ENCODE measurements at regions not wholly inside any gene's neighbourhood (a gene's known extent, or its start where the extent isn't known, plus 50 kb on each side); places are given as distances from the start of the nearest gene placed in this dataset.

DNA sequence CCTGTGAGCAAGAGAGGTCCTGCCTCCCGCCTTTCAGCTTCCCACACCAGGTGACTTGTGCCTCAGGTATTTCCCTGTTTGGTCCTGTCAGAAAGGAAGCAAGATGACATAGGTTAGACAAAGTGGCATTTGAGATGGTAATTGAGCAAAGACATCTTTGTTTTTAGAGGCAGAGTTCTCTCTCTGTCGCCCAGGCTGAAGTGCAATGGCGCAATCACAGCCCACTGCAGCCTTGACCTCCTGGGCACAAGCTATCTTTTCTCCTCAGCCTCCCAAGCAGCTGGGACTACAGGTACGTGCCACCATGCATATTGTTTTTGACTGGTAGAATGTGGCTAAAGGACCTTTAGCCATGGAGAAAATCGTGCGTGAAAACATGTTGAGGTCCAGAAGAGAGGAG is 339.1 kb downstream of the FGF9 start:
- H3K27ac ChIP-seq (ENCODE audit: low read length): no peak overlapping the region
- DNase-seq (ENCODE audit: low read depth, low spot score) (no peak), ATAC-seq (no peak)
- ChIA-PET CTCF (no interaction called here), POLR2A (no interaction called here)
- in situ Hi-C loops (cut with HindIII; ENCODE audit: low pct_unique_long_range_greater_than_20kb, low sequenced_read_pairs): no loop called here
- H3K4me1 ChIP-seq (ENCODE audit: control insufficient read depth, insufficient read depth, low read length): no peaks in the 10 kb centered on the region
- no peaks in the 10 kb centered on the region for H3K36me3 ChIP-seq (ENCODE audit: control insufficient read depth, insufficient read depth, low read length)
- no peak overlapping the region for H3K4me3 ChIP-seq (ENCODE audit: low read depth in 2 of 2, low read length in 2 of 2)
- intact Hi-C loops (cut with micrococcal nuclease; ENCODE audit: unreplicated experiment): no loop called here
- TF ChIP-seq, protein P1, sequence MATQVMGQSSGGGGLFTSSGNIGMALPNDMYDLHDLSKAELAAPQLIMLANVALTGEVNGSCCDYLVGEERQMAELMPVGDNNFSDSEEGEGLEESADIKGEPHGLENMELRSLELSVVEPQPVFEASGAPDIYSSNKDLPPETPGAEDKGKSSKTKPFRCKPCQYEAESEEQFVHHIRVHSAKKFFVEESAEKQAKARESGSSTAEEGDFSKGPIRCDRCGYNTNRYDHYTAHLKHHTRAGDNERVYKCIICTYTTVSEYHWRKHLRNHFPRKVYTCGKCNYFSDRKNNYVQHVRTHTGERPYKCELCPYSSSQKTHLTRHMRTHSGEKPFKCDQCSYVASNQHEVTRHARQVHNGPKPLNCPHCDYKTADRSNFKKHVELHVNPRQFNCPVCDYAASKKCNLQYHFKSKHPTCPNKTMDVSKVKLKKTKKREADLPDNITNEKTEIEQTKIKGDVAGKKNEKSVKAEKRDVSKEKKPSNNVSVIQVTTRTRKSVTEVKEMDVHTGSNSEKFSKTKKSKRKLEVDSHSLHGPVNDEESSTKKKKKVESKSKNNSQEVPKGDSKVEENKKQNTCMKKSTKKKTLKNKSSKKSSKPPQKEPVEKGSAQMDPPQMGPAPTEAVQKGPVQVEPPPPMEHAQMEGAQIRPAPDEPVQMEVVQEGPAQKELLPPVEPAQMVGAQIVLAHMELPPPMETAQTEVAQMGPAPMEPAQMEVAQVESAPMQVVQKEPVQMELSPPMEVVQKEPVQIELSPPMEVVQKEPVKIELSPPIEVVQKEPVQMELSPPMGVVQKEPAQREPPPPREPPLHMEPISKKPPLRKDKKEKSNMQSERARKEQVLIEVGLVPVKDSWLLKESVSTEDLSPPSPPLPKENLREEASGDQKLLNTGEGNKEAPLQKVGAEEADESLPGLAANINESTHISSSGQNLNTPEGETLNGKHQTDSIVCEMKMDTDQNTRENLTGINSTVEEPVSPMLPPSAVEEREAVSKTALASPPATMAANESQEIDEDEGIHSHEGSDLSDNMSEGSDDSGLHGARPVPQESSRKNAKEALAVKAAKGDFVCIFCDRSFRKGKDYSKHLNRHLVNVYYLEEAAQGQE (IDR thresholded peaks at IDR 0.05; ENCODE audit: insufficient read depth in 1 of 2, low read depth in 2 of 2, low read length in 1 of 2): no peak
- no peak for TF ChIP-seq SIN3A (IDR thresholded peaks at IDR 0.05; ENCODE audit: borderline replicate concordance, insufficient read depth, low read depth, low read length)
- TF ChIP-seq POLR2AphosphoS5 (IDR thresholded peaks at IDR 0.05; ENCODE audit: low read depth, low read length): no peak
- TF ChIP-seq TCF7L2 (IDR thresholded peaks at IDR 0.05; ENCODE audit: low read depth, low read length): no peak
- no peak for TF ChIP-seq CTCF (IDR thresholded peaks at IDR 0.05)
- no peaks in the 10 kb centered on the region for H3K27me3 ChIP-seq (ENCODE audit: control insufficient read depth, insufficient read depth, low read length)
- BruUV-seq (replicated peaks): no TSS peak
- H3K9me3 ChIP-seq (ENCODE audit: control insufficient read depth, insufficient read depth, low read depth, low read length): no peaks in the 10 kb centered on the region

GRCh38 chr13:22012686-22013085 is 341.8 kb downstream of the FGF9 start:
- DNase-seq (ENCODE audit: low read depth, low spot score): no peak

More at GRCh38 chr13:22012686-22013085, 341.8 kb downstream of the FGF9 start:
- CTCF ChIA-PET: no interaction called here
- TF ChIP-seq CTCF (IDR thresholded peaks at IDR 0.05): no peak
- no peak for TF ChIP-seq SIN3A (IDR thresholded peaks at IDR 0.05; ENCODE audit: borderline replicate concordance, insufficient read depth, low read depth, low read length)
- TF ChIP-seq, protein P1 (IDR thresholded peaks at IDR 0.05; ENCODE audit: insufficient read depth in 1 of 2, low read depth in 2 of 2, low read length in 1 of 2): no peak
- TF ChIP-seq POLR2AphosphoS5 (IDR thresholded peaks at IDR 0.05; ENCODE audit: low read depth, low read length): no peak
- TF ChIP-seq TCF7L2 (IDR thresholded peaks at IDR 0.05; ENCODE audit: low read depth, low read length): no peak
- POLR2A ChIA-PET: no interaction called here
- ATAC-seq: no peak
- no peak overlapping the region for H3K27ac ChIP-seq (ENCODE audit: low read length)
- in situ Hi-C loops (cut with HindIII; ENCODE audit: low pct_unique_long_range_greater_than_20kb, low sequenced_read_pairs): no loop called here
- BruUV-seq (replicated peaks): no TSS peak
- no peaks in the 10 kb centered on the region for H3K9me3 ChIP-seq (ENCODE audit: control insufficient read depth, insufficient read depth, low read depth, low read length)
- no peaks in the 10 kb centered on the region for H3K27me3 ChIP-seq (ENCODE audit: control insufficient read depth, insufficient read depth, low read length)
- no peaks in the 10 kb centered on the region for H3K4me1 ChIP-seq (ENCODE audit: control insufficient read depth, insufficient read depth, low read length)
- no peaks in the 10 kb centered on the region for H3K36me3 ChIP-seq (ENCODE audit: control insufficient read depth, insufficient read depth, low read length)
- no peak overlapping the region for H3K4me3 ChIP-seq (ENCODE audit: low read depth in 2 of 2, low read length in 2 of 2)
- intact Hi-C loops (cut with micrococcal nuclease; ENCODE audit: unreplicated experiment): no loop called here
